ENCODE measurements at regions not wholly inside any gene's neighbourhood (a gene's known extent, or its start where the extent isn't known, plus 50 kb on each side); places are given as distances from the start of the nearest gene placed in this dataset.
"Not testable (repeated sequence)": the region's sequence is repeated elsewhere in the genome, so short reads cannot be mapped to it uniquely, and the experiment has no call there.

DNA sequence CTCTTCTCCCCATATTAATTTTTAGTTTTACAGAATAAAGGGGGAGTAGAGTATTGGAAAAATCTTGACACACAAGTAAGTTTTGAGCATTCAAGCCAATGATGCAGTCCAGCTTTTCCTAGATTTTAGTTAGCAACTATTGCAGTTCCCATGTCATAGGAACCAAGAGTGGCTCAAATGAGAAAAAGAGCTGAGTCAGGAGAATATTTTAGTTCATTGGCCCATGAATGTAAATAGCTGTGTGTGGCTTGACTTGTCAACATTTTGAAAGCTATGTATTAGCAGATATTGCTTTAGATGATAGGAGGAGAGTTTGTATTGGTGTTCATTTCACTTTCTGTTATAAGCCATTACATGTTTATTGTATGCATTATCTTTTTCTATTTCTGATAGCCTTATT is 853.7 kb downstream of the PLOD2 start:
- intact Hi-C loops (cut with DNase I; ENCODE audit: low total_unique reads) = no loop called here
- Histone ChIP-seq H3K4me3 (no peak overlapping the region), H3K36me3 (no peaks in the 10 kb centered on the region), H3K4me1 (no peaks in the 10 kb centered on the region), H3K27me3 (no peaks in the 10 kb centered on the region), H3K27ac (no peak overlapping the region), H3K9me3 (no peaks in the 10 kb centered on the region)
- no peak for TF ChIP-seq POLR2AphosphoS5 (IDR thresholded peaks at IDR 0.05)
- no peak for TF ChIP-seq POLR2A (IDR thresholded peaks at IDR 0.05)
- TF ChIP-seq, protein P1, sequence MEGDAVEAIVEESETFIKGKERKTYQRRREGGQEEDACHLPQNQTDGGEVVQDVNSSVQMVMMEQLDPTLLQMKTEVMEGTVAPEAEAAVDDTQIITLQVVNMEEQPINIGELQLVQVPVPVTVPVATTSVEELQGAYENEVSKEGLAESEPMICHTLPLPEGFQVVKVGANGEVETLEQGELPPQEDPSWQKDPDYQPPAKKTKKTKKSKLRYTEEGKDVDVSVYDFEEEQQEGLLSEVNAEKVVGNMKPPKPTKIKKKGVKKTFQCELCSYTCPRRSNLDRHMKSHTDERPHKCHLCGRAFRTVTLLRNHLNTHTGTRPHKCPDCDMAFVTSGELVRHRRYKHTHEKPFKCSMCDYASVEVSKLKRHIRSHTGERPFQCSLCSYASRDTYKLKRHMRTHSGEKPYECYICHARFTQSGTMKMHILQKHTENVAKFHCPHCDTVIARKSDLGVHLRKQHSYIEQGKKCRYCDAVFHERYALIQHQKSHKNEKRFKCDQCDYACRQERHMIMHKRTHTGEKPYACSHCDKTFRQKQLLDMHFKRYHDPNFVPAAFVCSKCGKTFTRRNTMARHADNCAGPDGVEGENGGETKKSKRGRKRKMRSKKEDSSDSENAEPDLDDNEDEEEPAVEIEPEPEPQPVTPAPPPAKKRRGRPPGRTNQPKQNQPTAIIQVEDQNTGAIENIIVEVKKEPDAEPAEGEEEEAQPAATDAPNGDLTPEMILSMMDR (IDR thresholded peaks at IDR 0.05) = no peak
- no peak for DNase-seq (ENCODE audit: low spot score in 2 of 2)

DNA sequence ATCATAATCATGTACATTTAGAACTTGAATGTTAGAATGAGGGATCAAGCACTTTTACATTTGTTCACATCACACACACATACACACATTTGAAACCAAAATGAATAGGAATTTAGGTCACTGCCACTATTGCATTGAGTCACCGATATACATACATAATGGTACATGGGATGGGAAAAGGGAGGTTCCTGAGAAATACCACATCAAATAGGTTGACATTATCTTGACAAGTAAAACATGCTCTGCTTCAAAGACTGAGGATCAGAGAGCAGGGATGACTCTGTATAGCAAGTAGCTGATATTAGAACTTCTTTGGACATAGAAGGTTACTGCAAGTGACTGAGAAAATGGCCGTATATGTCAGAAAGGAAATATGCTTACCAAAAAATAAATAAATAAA is 847.2 kb downstream of the PLOD2 start:
- TF ChIP-seq POLR2A (IDR thresholded peaks at IDR 0.05) = no peak
- TF ChIP-seq, protein P1 (IDR thresholded peaks at IDR 0.05) = no peak
- no peak for TF ChIP-seq POLR2AphosphoS5 (IDR thresholded peaks at IDR 0.05)
- no peaks in the 10 kb centered on the region for H3K36me3 ChIP-seq
- H3K4me1 ChIP-seq = no peaks in the 10 kb centered on the region
- no peaks in the 10 kb centered on the region for H3K27me3 ChIP-seq
- intact Hi-C loops (cut with DNase I; ENCODE audit: low total_unique reads) = no loop called here
- no peak overlapping the region for H3K4me3 ChIP-seq
- no peak for DNase-seq (ENCODE audit: low spot score in 2 of 2)
- H3K27ac ChIP-seq = no peak overlapping the region
- H3K9me3 ChIP-seq = peaks cover 0 to 8% of the 10 kb centered on the region in 2 donors

DNA sequence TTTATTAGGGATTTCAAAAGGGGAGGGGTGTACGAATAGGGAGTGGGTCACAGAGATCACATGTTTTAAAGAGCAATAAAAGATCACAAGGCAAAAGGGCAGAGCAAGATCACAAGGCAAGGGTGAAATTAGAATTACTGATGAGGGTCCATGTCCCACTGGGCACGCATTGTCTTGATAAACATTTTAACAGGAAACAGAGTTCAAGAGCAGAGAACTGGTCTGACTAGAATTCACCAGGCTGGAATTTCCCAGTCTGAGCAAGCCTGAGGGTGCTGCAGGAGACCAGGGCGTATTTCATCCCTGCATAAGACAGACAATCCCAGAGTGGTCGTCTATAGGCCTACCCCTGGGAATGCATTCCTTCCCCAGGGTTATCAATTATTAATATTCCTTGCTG is 844.7 kb downstream of the PLOD2 start:
- H3K27ac ChIP-seq; H3K36me3 ChIP-seq; H3K9me3 ChIP-seq; H3K27me3 ChIP-seq; intact Hi-C loops (cut with DNase I; ENCODE audit: low total_unique reads); H3K4me1 ChIP-seq; DNase-seq (ENCODE audit: low spot score in 2 of 2); H3K4me3 ChIP-seq: not testable (repeated sequence)

DNA sequence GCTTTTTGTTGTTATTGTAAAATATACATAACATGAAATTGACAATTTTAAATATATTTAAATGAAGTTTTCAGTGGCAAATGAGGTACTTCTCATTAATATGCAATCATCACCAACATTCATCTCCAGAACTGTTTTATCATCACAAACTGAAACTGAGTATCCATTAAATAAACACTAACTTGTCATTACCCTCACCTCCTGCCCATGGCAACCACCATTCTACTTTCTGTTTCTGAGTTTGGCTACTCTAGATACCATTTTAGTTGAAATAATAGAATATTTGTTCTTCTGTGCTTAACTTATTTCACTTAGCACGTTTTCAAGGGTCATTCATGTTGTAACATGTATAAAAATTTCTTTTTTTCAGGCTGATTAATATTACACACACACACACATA is 834.3 kb downstream of the PLOD2 start:
- Histone ChIP-seq H3K4me3 (no peak overlapping the region), H3K9me3 (no peaks in the 10 kb centered on the region), H3K4me1 (no peaks in the 10 kb centered on the region), H3K36me3 (no peaks in the 10 kb centered on the region), H3K27me3 (no peaks in the 10 kb centered on the region), H3K27ac (no peak overlapping the region)
- TF ChIP-seq, protein P1 (IDR thresholded peaks at IDR 0.05) = no peak
- TF ChIP-seq POLR2AphosphoS5 (IDR thresholded peaks at IDR 0.05) (no peak), POLR2A (IDR thresholded peaks at IDR 0.05) (no peak)
- intact Hi-C loops (cut with DNase I; ENCODE audit: low total_unique reads) = no loop called here
- DNase-seq (ENCODE audit: low spot score in 2 of 2) = no peak

DNA sequence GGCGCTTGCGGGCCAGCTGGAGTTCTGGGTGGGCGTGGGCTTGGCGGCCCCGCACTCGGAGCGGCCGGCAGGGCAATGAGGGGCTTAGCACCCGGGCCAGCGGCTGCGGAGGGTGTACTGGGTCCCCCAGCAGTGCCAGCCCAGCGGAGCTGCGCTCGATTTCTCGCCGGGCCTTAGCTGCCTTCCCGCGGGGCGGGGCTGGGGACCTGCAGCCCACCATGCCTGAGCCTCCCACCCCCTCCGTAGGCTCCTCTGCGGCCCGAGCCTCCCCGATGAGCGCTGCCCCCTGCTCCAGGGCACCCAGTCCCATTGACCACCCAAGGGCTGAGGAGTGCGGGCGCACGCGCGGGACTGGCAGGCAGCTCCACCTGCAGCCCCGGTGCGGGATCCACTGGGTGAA is 827.6 kb downstream of the PLOD2 start:
- H3K27me3 ChIP-seq; H3K27ac ChIP-seq; H3K9me3 ChIP-seq; H3K4me1 ChIP-seq; intact Hi-C loops (cut with DNase I; ENCODE audit: low total_unique reads); DNase-seq (ENCODE audit: low spot score in 2 of 2); H3K4me3 ChIP-seq; H3K36me3 ChIP-seq: not testable (repeated sequence)

DNA sequence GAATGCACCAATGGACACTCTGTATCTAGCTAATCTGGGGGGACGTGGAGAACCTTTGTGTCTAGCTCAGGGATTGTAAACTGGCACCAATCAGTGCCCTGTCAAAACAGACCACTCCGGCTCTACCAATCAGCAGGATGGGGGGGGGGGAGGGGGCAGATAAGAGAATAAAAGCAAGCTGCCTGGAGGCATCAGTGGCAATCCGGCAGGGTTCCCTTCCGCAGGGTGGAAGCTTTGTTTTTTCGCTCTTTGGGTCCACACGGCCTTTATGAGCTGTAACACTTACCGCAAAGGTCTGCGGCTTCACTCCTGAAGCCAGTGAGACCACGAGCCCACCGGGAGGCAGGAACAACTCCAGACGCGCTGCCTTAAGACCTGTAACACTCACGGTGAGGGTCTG is 827.1 kb downstream of the PLOD2 start:
- H3K9me3 ChIP-seq = no peaks in the 10 kb centered on the region
- H3K36me3 ChIP-seq = no peaks in the 10 kb centered on the region
- no peak overlapping the region for H3K27ac ChIP-seq
- TF ChIP-seq, protein P1 (IDR thresholded peaks at IDR 0.05) = no peak
- no peak for TF ChIP-seq POLR2AphosphoS5 (IDR thresholded peaks at IDR 0.05)
- TF ChIP-seq POLR2A (IDR thresholded peaks at IDR 0.05) = no peak
- no peaks in the 10 kb centered on the region for H3K4me1 ChIP-seq
- no peak overlapping the region for H3K4me3 ChIP-seq
- intact Hi-C loops (cut with DNase I; ENCODE audit: low total_unique reads) = no loop called here
- no peak for DNase-seq (ENCODE audit: low spot score in 2 of 2)
- no peaks in the 10 kb centered on the region for H3K27me3 ChIP-seq

Data from breast epithelium (tissue), 4 donors.